B cell (primary cell): ENCODE measurements at regions not wholly inside any gene's neighbourhood (a gene's known extent, or its start where the extent isn't known, plus 50 kb on each side); places are given as distances from the start of the nearest gene placed in this dataset.

Experiments
- ATAC-seq: fragments of 200-7000 bp; cut with Tn5 transposase; one replicate; pipeline ENCODE4 v1.10.0; 2021; ENCODE audit warnings: low read depth, mild to moderate bottlenecking, moderate number of reproducible peaks, moderate library complexity
- CTCF ChIA-PET: fragments of 350-600 bp; sonication (Branson Sonifier 250); formaldehyde crosslinking; loops from one replicate; lab custom pipeline; 2021; ENCODE audit warnings: antibody characterized with exemption, inconsistent platforms; lab: Charles Lee
- POLR2A ChIA-PET: fragments of 350-600 bp; sonication (Branson Sonifier 250); formaldehyde crosslinking; loops from one replicate; lab custom pipeline; 2021; ENCODE audit warnings: antibody characterized with exemption; lab: Charles Lee
- DNase-seq: peaks from one replicate; pipeline ENCODE4 v3.0.0; 2013
- H2AFZ ChIP-seq: 2 replicates; pipeline ENCODE4 v1.6.1; 2012; ENCODE audit warnings: mild to moderate bottlenecking, low read depth, low read length; ENCODE audit not compliant: insufficient read depth, poor library complexity, severe bottlenecking
- H3K27ac ChIP-seq, 2 donors: 1 replicate in 1 of 2; 2 replicates in 1 of 2; pipeline ENCODE4 v1.5.1; 2012 to 2013; ENCODE audit warnings: low read length in 2 of 2, mild to moderate bottlenecking in 2 of 2, moderate library complexity in 1 of 2
- H3K27me3 ChIP-seq, 4 experiments: fragments of 200-600 bp in 1 of 4; sonication (generic) in 1 of 4; replicated peaks in 1 of 4; 1 replicate in 2 of 4; 2 replicates in 2 of 4; pipeline versions ENCODE4 v1.6.1 to v1.7.0; 2013 to 2016; ENCODE audit warnings: low read length in 3 of 4, mild to moderate bottlenecking in 2 of 4, mixed read lengths in 1 of 4, moderate library complexity in 1 of 4; ENCODE audit not compliant: insufficient read depth in 4 of 4, control insufficient read depth in 3 of 4; ENCODE audit errors: control extremely low read depth in 1 of 4
- H3K36me3 ChIP-seq, 2 experiments: replicated peaks in 1 of 2; 1 replicate in 1 of 2; 2 replicates in 1 of 2; pipeline versions ENCODE4 v1.6.1 to v1.7.1; 2013; ENCODE audit warnings: low read length in 1 of 2; ENCODE audit not compliant: insufficient read depth in 2 of 2, control insufficient read depth in 1 of 2; ENCODE audit errors: control extremely low read depth in 1 of 2, extremely low read depth in 1 of 2
- H3K4me1 ChIP-seq, 2 donors: fragments of 200-600 bp in 1 of 2; sonication (generic) in 1 of 2; 1 replicate in 1 of 2; 2 replicates in 1 of 2; pipeline versions ENCODE4 v1.5.1 to v1.6.1; 2013 to 2017; ENCODE audit warnings: low read length in 2 of 2; ENCODE audit not compliant: control insufficient read depth in 2 of 2, insufficient read depth in 2 of 2
- H3K4me2 ChIP-seq: replicated peaks from 2 replicates; pipeline ENCODE3; 2012; ENCODE audit warnings: mild to moderate bottlenecking, low read depth, low read length; ENCODE audit not compliant: poor library complexity, severe bottlenecking
- H3K4me3 ChIP-seq, 5 experiments: fragments of 200-600 bp in 1 of 5; sonication (generic) in 1 of 5; 1 replicate in 3 of 5; 2 replicates in 2 of 5; pipeline versions ENCODE4 v1.5.1 to v1.7.0; 2011 to 2016; ENCODE audit warnings: low read length in 4 of 5, mild to moderate bottlenecking in 4 of 5, low read depth in 2 of 5, control low read depth in 1 of 5, moderate library complexity in 1 of 5; ENCODE audit not compliant: insufficient read depth in 1 of 5; ENCODE audit errors: control extremely low read depth in 1 of 5, extremely low read depth in 1 of 5
- H3K79me2 ChIP-seq: fragments of 200-600 bp; sonication (generic); one replicate; pipeline ENCODE4 v1.6.0; 2016; ENCODE audit warnings: low read length; ENCODE audit not compliant: control insufficient read depth, insufficient read depth
- H3K9ac ChIP-seq: fragments of 200-600 bp; sonication (generic); 2 replicates; pipeline ENCODE4 v1.6.1; 2017; ENCODE audit warnings: mild to moderate bottlenecking, low read length, moderate library complexity
- H3K9me3 ChIP-seq, 3 donors: one replicate each; pipeline versions ENCODE4 v1.6.1 to v1.7.1; 2013; ENCODE audit warnings: low read length in 2 of 3; ENCODE audit not compliant: control insufficient read depth in 2 of 3, insufficient read depth in 1 of 3; ENCODE audit errors: control extremely low read depth in 1 of 3
- H4K20me1 ChIP-seq: 2 replicates; pipeline ENCODE4 v1.6.0; 2012; ENCODE audit warnings: mild to moderate bottlenecking, low read length; ENCODE audit not compliant: insufficient read depth, control insufficient read depth, poor library complexity, severe bottlenecking
- H3K27ac Mint-ChIP-seq: one replicate; pipeline ENCODE4 v1.8.0; 2021; ENCODE audit warnings: mixed read lengths
- H3K27me3 Mint-ChIP-seq: one replicate; pipeline ENCODE4 v1.8.0; 2021; ENCODE audit warnings: mixed read lengths
- H3K4me1 Mint-ChIP-seq: one replicate; pipeline ENCODE4 v1.8.0; 2021; ENCODE audit warnings: mixed read lengths
- H3K4me3 Mint-ChIP-seq: one replicate; pipeline ENCODE4 v1.8.0; 2021; ENCODE audit warnings: mixed read lengths
- H3K9me3 Mint-ChIP-seq: one replicate; pipeline ENCODE4 v1.8.0; 2022; ENCODE audit warnings: mixed read lengths; ENCODE audit not compliant: insufficient read depth
- CTCF ChIP-seq: fragments of 200-600 bp; IDR thresholded peaks from one replicate; pipeline ENCODE4 v1.8.0; 2022; ENCODE audit warnings: antibody characterized with exemption, mild to moderate bottlenecking
- EZH2 ChIP-seq: IDR thresholded peaks from 2 replicates; pipeline ENCODE4 v1.6.1; 2012; ENCODE audit warnings: borderline replicate concordance, low read depth, mild to moderate bottlenecking, moderate library complexity, low read length; ENCODE audit not compliant: insufficient read depth, poor library complexity, severe bottlenecking
- WGBS: methylation state at CpG from one replicate; pipeline ENCODE4 v1.1.5; 2013; ENCODE audit warnings: missing lambda C conversion rate; ENCODE audit not compliant: insufficient coverage; 5-methylcytosine and 5-hydroxymethylcytosine counted together
- intact Hi-C: fragments of 100-400 bp; cut with micrococcal nuclease; formaldehyde crosslinking; loops from one replicate; pipeline ENCODE4 v1.10.0; 2022

DNA sequence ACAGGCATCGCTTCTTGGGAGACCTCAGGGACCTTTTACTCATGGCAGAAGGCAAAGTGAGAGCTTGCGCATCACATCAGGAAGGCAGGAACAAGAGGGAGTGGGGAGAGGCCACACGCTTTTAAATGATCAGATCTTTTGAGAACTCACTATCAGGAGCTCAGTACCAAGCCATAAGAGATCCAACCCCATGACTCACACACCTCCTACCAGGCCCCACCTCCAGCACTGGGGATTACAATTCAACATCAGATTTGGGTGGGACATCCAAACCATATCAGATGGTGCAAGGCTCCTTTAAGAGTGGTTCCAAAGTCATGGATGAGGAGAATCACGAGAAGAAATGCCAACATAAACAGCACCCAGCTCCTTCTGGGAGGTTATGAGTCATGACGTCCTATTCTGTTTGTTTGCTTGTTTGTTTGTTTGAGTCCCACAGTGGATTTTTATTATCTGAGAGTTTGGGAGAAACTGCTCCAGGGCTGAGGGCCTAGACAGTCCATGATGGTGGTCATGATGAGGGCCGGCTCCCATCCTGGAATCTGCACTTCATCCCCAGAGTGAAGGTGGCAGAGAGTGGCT lies 453.5 kb downstream of the GADD45G start:
- Histone ChIP-seq H3K9ac (no peak overlapping the region), H3K4me1 (no peaks in the 10 kb centered on the region), H3K9me3 (peaks cover 0 to 17% (median 7%) of the 10 kb centered on the region in 3 donors), H3K79me2 (no peaks in the 10 kb centered on the region), H3K36me3 (no peaks in the 10 kb centered on the region), H2AFZ (no peak overlapping the region), H3K27ac (no peak overlapping the region), H3K4me3 (no peak overlapping the region), H3K4me2 (no peak overlapping the region), H4K20me1 (no peaks in the 10 kb centered on the region), H3K27me3 (peaks cover 0 to 2% (median 0%) of the 10 kb centered on the region in 4 experiments)
- no peaks in the 10 kb centered on the region for H3K4me1 Mint-ChIP-seq
- no peak overlapping the region for H3K4me3 Mint-ChIP-seq
- ChIA-PET POLR2A (no interaction called here), CTCF (no interaction called here)
- peaks cover 7% of the 10 kb centered on the region for H3K9me3 Mint-ChIP-seq
- H3K27ac Mint-ChIP-seq: no peak overlapping the region
- intact Hi-C loops: no loop called here
- H3K27me3 Mint-ChIP-seq: peaks cover 24% of the 10 kb centered on the region
- 90% methylated on average over 4 of the region's 6 CpGs for WGBS
- ATAC-seq (no peak), DNase-seq (no peak)
- TF ChIP-seq EZH2: no peak
- no peak for TF ChIP-seq CTCF

DNA sequence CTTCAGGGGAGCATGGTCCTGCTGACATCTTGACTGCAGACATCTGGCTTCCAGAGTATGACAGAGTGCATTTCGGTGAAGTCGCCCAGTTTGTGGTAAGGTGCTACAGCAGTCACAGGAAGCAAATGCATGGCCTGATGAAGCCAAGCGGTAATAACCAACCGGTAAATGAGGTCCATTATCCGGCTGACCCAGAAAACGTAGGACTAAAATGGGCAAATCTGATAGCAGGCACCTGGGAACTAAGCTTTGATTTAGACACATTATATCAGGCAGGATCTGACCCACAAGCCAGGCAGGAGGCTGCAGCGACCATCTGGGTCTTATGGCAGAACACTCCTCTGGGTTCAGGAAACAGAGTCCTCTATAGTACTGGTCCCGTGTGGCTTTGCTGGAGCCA lies 454.6 kb downstream of the GADD45G start:
- intact Hi-C loops: no loop called here
- Histone ChIP-seq H4K20me1 (no peaks in the 10 kb centered on the region), H3K9ac (no peak overlapping the region), H3K4me1 (no peaks in the 10 kb centered on the region), H3K36me3 (no peaks in the 10 kb centered on the region), H3K9me3 (peaks cover 0 to 13% (median 7%) of the 10 kb centered on the region in 3 donors), H3K4me3 (no peak overlapping the region), H3K27ac (no peak overlapping the region), H3K4me2 (no peak overlapping the region), H2AFZ (no peak overlapping the region), H3K79me2 (no peaks in the 10 kb centered on the region), H3K27me3 (no peaks in the 10 kb centered on the region)
- no peak overlapping the region for H3K27ac Mint-ChIP-seq
- H3K4me1 Mint-ChIP-seq: no peaks in the 10 kb centered on the region
- H3K4me3 Mint-ChIP-seq: no peak overlapping the region
- DNase-seq: no peak
- WGBS: 90% methylated on average over 8 of the region's 8 CpGs
- ChIA-PET POLR2A (no interaction called here), CTCF (no interaction called here)
- peaks cover 15% of the 10 kb centered on the region for H3K27me3 Mint-ChIP-seq
- peaks cover 7% of the 10 kb centered on the region for H3K9me3 Mint-ChIP-seq
- no peak for ATAC-seq
- no peak for TF ChIP-seq CTCF
- TF ChIP-seq EZH2: no peak
